A549 (cell line): ENCODE measurements at regions not wholly inside any gene's neighbourhood (a gene's known extent, or its start where the extent isn't known, plus 50 kb on each side); places are given as distances from the start of the nearest gene placed in this dataset.

Experiments
- BHLHE40 ChIP-seq: IDR thresholded peaks from 2 replicates; pipeline ENCODE4 v1.6.1; 2012; ENCODE audit warnings: low read depth, low read length, inconsistent platforms
- CEBPB ChIP-seq, 2 experiments: fragments of >200 bp in 1 of 2; sonication (Bioruptor Twin) in 1 of 2; formaldehyde crosslinking in 1 of 2; IDR thresholded peaks; 2 replicates each; pipeline ENCODE4 v1.6.1; 2012 to 2016
- CHD2 ChIP-seq: fragments of 150-350 bp; IDR thresholded peaks from 2 replicates; pipeline ENCODE4 v1.6.1; 2014; ENCODE audit warnings: low read length; ENCODE audit not compliant: partially characterized antibody
- HDAC2 ChIP-seq: fragments of 200-600 bp; sonication (generic); IDR thresholded peaks from 2 replicates; pipeline ENCODE4 v1.6.1; 2016
- HOXB13 ChIP-seq: fragments of 250-450 bp; sonication (Bioruptor Pico); IDR thresholded peaks from 2 replicates; pipeline ENCODE4 v1.5.0; 2020; ENCODE audit warnings: low read depth, mild to moderate bottlenecking, moderate library complexity
- JUN ChIP-seq, 2 experiments: fragments of >200 bp; sonication (Bioruptor Twin); formaldehyde crosslinking; IDR thresholded peaks; 2 replicates in 1 of 2; 3 replicates in 1 of 2; pipeline ENCODE4 v1.6.1; 2016 to 2017
- KDM1A ChIP-seq: fragments of 200-600 bp; sonication (generic); IDR thresholded peaks from 2 replicates; pipeline ENCODE4 v1.6.1; 2016; ENCODE audit warnings: low read depth, mild to moderate bottlenecking
- MAX ChIP-seq: IDR thresholded peaks from 2 replicates; pipeline ENCODE4 v1.6.1; 2012
- PBX3 ChIP-seq: IDR thresholded peaks from 2 replicates; pipeline ENCODE4 v1.6.1; 2012
- POLR2A ChIP-seq: IDR thresholded peaks from 2 replicates; pipeline ENCODE4 v1.6.1; 2012; ENCODE audit warnings: mild to moderate bottlenecking, low read length
- REST ChIP-seq: fragments of 200-600 bp; sonication (generic); IDR thresholded peaks from 2 replicates; pipeline ENCODE4 v1.6.1; 2016; ENCODE audit warnings: antibody characterized with exemption, mild to moderate bottlenecking, moderate library complexity
- RFX5 ChIP-seq: fragments of 450-650 bp; IDR thresholded peaks from 2 replicates; pipeline ENCODE4 v1.7.1; 2014; ENCODE audit warnings: antibody characterized with exemption, mild to moderate bottlenecking, moderate library complexity
- TF ChIP-seq, protein P1 (sequence below): fragments of >200 bp; sonication (Bioruptor Twin); formaldehyde crosslinking; IDR thresholded peaks from 3 replicates; pipeline ENCODE4 v1.5.1; 2016
- TF ChIP-seq, protein P2 (sequence below): fragments of 150-350 bp; IDR thresholded peaks from 2 replicates; pipeline ENCODE4 v1.6.1; 2014; ENCODE audit warnings: low read depth, mild to moderate bottlenecking, low read length

GRCh38 chr7:24199978-24200377 lies 84.0 kb upstream of the NPY start:
- TF ChIP-seq, protein P1, sequence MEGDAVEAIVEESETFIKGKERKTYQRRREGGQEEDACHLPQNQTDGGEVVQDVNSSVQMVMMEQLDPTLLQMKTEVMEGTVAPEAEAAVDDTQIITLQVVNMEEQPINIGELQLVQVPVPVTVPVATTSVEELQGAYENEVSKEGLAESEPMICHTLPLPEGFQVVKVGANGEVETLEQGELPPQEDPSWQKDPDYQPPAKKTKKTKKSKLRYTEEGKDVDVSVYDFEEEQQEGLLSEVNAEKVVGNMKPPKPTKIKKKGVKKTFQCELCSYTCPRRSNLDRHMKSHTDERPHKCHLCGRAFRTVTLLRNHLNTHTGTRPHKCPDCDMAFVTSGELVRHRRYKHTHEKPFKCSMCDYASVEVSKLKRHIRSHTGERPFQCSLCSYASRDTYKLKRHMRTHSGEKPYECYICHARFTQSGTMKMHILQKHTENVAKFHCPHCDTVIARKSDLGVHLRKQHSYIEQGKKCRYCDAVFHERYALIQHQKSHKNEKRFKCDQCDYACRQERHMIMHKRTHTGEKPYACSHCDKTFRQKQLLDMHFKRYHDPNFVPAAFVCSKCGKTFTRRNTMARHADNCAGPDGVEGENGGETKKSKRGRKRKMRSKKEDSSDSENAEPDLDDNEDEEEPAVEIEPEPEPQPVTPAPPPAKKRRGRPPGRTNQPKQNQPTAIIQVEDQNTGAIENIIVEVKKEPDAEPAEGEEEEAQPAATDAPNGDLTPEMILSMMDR, result no peak
- TF ChIP-seq MAX, result no peak
- no peak for TF ChIP-seq HDAC2
- no peak for TF ChIP-seq BHLHE40
- TF ChIP-seq CEBPB (IDR thresholded peaks at IDR 0.05), result no peak
- TF ChIP-seq JUN (IDR thresholded peaks at IDR 0.05), result no peak
- TF ChIP-seq POLR2A, result no peak
- no peak for TF ChIP-seq HOXB13 (CRISPR knock-in tag)
- TF ChIP-seq, protein P2, sequence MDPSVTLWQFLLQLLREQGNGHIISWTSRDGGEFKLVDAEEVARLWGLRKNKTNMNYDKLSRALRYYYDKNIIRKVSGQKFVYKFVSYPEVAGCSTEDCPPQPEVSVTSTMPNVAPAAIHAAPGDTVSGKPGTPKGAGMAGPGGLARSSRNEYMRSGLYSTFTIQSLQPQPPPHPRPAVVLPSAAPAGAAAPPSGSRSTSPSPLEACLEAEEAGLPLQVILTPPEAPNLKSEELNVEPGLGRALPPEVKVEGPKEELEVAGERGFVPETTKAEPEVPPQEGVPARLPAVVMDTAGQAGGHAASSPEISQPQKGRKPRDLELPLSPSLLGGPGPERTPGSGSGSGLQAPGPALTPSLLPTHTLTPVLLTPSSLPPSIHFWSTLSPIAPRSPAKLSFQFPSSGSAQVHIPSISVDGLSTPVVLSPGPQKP, result no peak
- no peak for TF ChIP-seq PBX3
- TF ChIP-seq RFX5, result no peak
- no peak for TF ChIP-seq KDM1A
- TF ChIP-seq CHD2, result no peak
- no peak for TF ChIP-seq REST
